Mesodermal cell (in vitro differentiated cells): ENCODE measurements at regions not wholly inside any gene's neighbourhood (a gene's known extent, or its start where the extent isn't known, plus 50 kb on each side); places are given as distances from the start of the nearest gene placed in this dataset.

Experiments used
- H3K27ac ChIP-seq: 2 replicates; pipeline ENCODE4 v1.7.0; 2013; ENCODE audit warnings: mild to moderate bottlenecking, low read depth, low read length, moderate library complexity; ENCODE audit not compliant: severe bottlenecking
- H3K36me3 ChIP-seq: 2 replicates; pipeline ENCODE4 v1.7.1; 2013; ENCODE audit warnings: mild to moderate bottlenecking, low read length, moderate library complexity; ENCODE audit not compliant: control insufficient read depth, insufficient read depth
- H3K4me1 ChIP-seq: one replicate; pipeline ENCODE4 v1.7.1; 2013; ENCODE audit warnings: mild to moderate bottlenecking, low read length; ENCODE audit not compliant: insufficient read depth, control insufficient read depth, poor library complexity, severe bottlenecking
- H3K4me3 ChIP-seq: 2 replicates; pipeline ENCODE4 v1.7.0; 2013; ENCODE audit warnings: low read length, control low read depth, mild to moderate bottlenecking; ENCODE audit not compliant: insufficient read depth, poor library complexity, severe bottlenecking; ENCODE audit errors: extremely low read depth
- H3K9me3 ChIP-seq: 2 replicates; pipeline ENCODE4 v1.7.1; 2013; ENCODE audit warnings: mild to moderate bottlenecking, low read length, moderate library complexity; ENCODE audit not compliant: control insufficient read depth
- WGBS, 2 experiments: methylation state at CpG; one replicate each; pipeline ENCODE4 v1.1.5; 2013; ENCODE audit warnings: missing lambda C conversion rate in 2 of 2; ENCODE audit not compliant: insufficient coverage in 2 of 2; 5-methylcytosine and 5-hydroxymethylcytosine counted together

DNA sequence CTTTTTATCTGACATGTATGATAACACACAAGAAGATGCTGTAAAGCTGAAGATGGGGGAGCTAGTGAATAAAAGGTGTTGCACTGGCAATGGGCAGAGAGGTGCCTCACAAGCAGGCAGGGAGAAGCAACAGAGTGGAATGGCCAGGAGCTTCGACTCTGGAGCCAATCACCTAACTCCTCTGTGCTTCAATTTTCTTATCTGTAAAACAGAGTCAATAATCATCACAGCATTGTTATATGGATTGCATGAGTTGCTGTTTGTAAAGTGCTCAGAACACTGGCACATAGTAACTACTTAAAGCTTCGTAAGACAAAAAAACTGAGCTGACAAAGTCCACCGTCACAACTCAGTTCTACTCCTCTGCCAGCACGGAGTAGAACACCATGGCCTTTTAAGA, 254.2 kb upstream of the POM121L12 start:
- no peak overlapping the region for H3K4me3 ChIP-seq
- WGBS, 2 experiments, result 92 to 100% methylated on average over 2 to 3 of the region's 4 CpGs
- H3K9me3 ChIP-seq, result no peaks in the 10 kb centered on the region
- no peak overlapping the region for H3K27ac ChIP-seq
- H3K4me1 ChIP-seq, result no peaks in the 10 kb centered on the region
- no peaks in the 10 kb centered on the region for H3K36me3 ChIP-seq

- Histone ChIP-seq H3K36me3 (no peaks in the 10 kb centered on the region), H3K4me1 (no peaks in the 10 kb centered on the region), H3K27ac (no peak overlapping the region), H3K9me3 (no peaks in the 10 kb centered on the region), H3K4me3 (no peak overlapping the region)
Observed at GRCh38 chr7:52779004-52779403, 256.4 kb upstream of the POM121L12 start.

- H3K36me3 ChIP-seq, result no peaks in the 10 kb centered on the region
- H3K9me3 ChIP-seq, result no peaks in the 10 kb centered on the region
- H3K4me3 ChIP-seq, result no peak overlapping the region
- H3K27ac ChIP-seq, result no peak overlapping the region
- WGBS, 2 experiments, result 84 to 94% methylated on average over 2 to 3 of the region's 5 CpGs
- H3K4me1 ChIP-seq, result no peaks in the 10 kb centered on the region
Observed at GRCh38 chr7:52777051-52777822, 258.2 kb upstream of the POM121L12 start.

- no peaks in the 10 kb centered on the region for H3K36me3 ChIP-seq
- H3K4me3 ChIP-seq, result no peak overlapping the region
- no CpG with 5 or more reads among the region's 1 CpG for whole genome bisulfite sequencing, 2 experiments
- H3K9me3 ChIP-seq, result no peaks in the 10 kb centered on the region
- H3K27ac ChIP-seq, result no peak overlapping the region
- no peaks in the 10 kb centered on the region for H3K4me1 ChIP-seq
Observed at GRCh38 chr7:52775876-52776275, 259.6 kb upstream of the POM121L12 start.

DNA sequence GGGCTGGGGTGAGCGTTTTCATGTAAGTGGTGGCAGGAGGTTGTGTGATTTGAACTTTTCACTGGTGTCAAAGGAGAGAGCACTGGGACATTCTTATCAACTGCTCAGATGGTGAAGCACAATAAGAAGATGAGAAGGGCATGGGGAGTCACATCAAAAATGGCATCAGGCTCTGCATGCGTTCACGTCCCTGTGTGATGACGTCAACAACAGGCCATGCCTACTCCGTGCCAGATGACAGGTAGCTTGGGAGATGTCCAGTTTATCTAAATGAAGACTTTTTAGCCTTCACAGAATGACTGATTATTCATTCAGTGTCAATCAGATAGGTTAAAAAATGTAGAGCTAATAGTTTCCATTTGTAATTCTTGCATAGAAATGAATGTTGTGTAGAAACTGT, 264.3 kb upstream of the POM121L12 start:
- WGBS, 2 experiments, result 90 to 96% methylated on average over 2 to 5 of the region's 5 CpGs
- Histone ChIP-seq H3K27ac (no peak overlapping the region), H3K36me3 (no peaks in the 10 kb centered on the region), H3K4me1 (no peaks in the 10 kb centered on the region), H3K9me3 (no peaks in the 10 kb centered on the region), H3K4me3 (no peak overlapping the region)

DNA sequence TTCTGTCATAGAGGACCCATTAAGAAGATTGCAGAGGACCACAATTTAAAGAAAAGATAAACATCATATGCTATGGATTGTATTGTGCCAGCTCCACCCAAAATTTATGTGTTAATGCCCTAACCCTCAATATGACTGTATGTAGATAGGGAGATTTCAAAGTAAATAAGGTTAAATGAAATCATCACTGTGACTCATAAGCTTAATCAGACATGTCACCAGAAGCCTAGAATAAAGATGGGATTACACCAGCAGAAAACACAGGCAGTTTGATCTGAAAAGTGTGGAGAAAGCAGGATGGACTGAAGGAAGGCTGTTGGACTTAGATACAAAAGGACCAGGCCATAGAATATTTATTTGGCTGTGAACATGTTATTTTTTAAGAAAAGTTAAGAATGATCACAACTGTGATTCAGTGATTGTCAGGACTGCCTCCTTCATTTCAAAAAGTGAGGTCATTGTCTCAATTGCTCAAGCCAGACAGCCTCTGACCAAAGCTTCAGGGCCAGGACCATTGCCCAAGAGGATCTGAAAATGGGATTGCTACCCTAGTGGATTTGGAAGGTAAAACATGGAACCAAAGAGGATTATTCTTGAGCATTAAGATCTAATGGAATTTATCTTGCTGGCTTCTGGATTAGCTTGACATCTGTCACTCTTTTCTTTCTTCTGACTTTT, 270.8 kb upstream of the POM121L12 start:
- no peaks in the 10 kb centered on the region for H3K9me3 ChIP-seq
- no peaks in the 10 kb centered on the region for H3K4me1 ChIP-seq
- H3K4me3 ChIP-seq, result no peak overlapping the region
- H3K36me3 ChIP-seq, result no peaks in the 10 kb centered on the region
- H3K27ac ChIP-seq, result no peak overlapping the region

GRCh38 chr7:52758356-52758755, 277.1 kb upstream of the POM121L12 start:
- WGBS, 2 experiments, result 89 to 90% methylated on average over 1 of the region's 1 CpG
- Histone ChIP-seq H3K4me3 (no peak overlapping the region), H3K4me1 (no peaks in the 10 kb centered on the region), H3K9me3 (no peaks in the 10 kb centered on the region), H3K27ac (no peak overlapping the region), H3K36me3 (no peaks in the 10 kb centered on the region)

DNA sequence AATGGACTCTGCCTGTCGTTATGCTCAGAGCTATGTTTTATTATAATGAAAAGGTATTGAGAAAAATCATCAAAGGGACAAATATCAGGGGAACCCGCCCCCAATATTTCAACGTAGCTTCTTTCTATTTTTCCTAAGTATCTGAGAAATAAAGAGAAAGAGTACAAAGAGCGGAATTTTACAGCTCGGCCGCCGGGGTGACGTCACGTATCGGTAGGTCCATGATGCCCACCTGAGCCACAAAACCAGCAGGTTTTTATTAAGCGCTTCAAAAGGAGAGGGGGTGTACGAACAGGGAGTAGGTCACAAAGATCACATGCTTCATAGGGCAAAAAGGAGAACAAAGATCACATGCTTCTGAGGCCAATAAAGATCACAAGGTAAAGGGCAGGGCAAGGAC, 281.6 kb upstream of the POM121L12 start:
- WGBS, 2 experiments, result 93 to 97% methylated on average over 8 to 10 of the region's 12 CpGs

GRCh38 chr7:52752891-52753290, 282.5 kb upstream of the POM121L12 start:
- H3K27ac ChIP-seq, result no peak overlapping the region
- no peaks in the 10 kb centered on the region for H3K9me3 ChIP-seq
- H3K36me3 ChIP-seq, result no peaks in the 10 kb centered on the region
- no peaks in the 10 kb centered on the region for H3K4me1 ChIP-seq
- no peak overlapping the region for H3K4me3 ChIP-seq
- no CpG with 5 or more reads among the region's 4 CpGs for WGBS, 2 experiments

More for the DNA sequence above, 281.6 kb upstream of the POM121L12 start:
- Histone ChIP-seq H3K36me3 (no peaks in the 10 kb centered on the region), H3K9me3 (no peaks in the 10 kb centered on the region), H3K27ac (no peak overlapping the region), H3K4me3 (no peak overlapping the region), H3K4me1 (no peaks in the 10 kb centered on the region)

DNA sequence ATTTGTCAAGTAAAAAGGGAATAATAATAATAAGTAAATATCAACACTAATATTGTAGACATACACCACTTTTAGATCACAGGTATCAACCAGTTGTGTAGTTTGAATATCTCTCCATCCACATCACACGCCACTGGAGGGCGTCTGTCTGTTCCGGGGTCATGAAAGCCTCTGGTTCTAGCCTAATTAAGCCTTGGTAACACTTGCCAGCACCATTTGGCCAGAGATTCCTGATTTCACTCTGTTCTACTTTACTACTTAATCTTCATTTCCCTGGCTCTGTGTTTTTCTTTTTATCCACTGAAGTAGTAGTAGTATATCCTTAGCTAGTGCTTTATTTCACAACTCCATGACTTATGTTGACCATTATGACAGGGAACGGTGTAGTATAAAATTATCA, 285.6 kb upstream of the POM121L12 start:
- Histone ChIP-seq H3K36me3 (no peaks in the 10 kb centered on the region), H3K9me3 (no peaks in the 10 kb centered on the region), H3K27ac (no peak overlapping the region), H3K4me3 (no peak overlapping the region), H3K4me1 (no peaks in the 10 kb centered on the region)
- 50 to 60% methylated on average over 3 of the region's 4 CpGs for WGBS, 2 experiments

DNA sequence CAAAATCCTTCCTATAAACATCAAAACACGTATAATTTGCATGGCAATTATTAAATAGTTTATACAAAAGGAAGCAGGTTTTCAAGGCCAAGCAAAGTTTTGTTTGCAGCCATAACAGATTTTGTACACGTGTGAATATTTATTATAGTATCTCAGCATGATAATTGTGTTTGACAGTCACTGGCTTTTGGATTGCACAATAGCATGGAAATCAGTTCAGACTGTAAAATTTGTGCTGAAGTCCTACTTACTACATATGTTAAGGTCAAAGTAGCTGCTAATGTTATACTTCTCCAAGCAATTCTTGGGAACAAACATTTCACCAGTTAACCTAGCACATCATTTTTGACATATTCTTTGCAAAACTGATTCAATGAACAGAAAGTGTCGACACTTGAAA, 287.6 kb upstream of the POM121L12 start:
- 60 to 86% methylated on average over 1 of the region's 3 CpGs for WGBS, 2 experiments
- no peaks in the 10 kb centered on the region for H3K9me3 ChIP-seq
- H3K27ac ChIP-seq, result no peak overlapping the region
- H3K4me1 ChIP-seq, result no peaks in the 10 kb centered on the region
- no peak overlapping the region for H3K4me3 ChIP-seq
- H3K36me3 ChIP-seq, result no peaks in the 10 kb centered on the region
